GM19043 (cell line): ENCODE measurements at regions not wholly inside any gene's neighbourhood (a gene's known extent, or its start where the extent isn't known, plus 50 kb on each side); places are given as distances from the start of the nearest gene placed in this dataset.
"Not testable (repeated sequence)": the region's sequence is repeated elsewhere in the genome, so short reads cannot be mapped to it uniquely, and the experiment has no call there.

Source experiments
- ATAC-seq: cut with Tn5 transposase; IDR thresholded peaks from one replicate; pipeline ENCODE4 v1.9.1; 2021; ENCODE audit warnings: low read depth; ENCODE audit not compliant: unreplicated experiment

DNA sequence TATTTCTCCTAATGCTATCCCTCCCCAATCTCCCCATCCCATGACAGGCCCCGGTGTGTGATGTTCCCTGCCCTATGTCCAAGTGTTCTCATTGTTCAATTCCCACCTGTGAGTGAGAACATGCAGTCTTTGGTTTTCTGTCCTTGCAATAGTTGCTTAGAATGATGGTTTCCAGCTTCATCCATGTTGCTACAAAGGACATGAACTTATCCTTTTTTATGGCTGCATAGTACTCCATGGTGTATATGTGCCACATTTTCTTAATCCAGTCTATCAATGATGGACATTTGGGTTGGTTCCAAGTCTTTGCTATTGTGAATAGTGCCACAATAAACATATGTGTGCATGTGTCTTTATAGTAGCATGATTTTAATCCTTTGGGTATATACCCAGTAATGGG lies 51.3 kb upstream of the RIOK2 start:
- not testable (repeated sequence) for ATAC-seq

DNA sequence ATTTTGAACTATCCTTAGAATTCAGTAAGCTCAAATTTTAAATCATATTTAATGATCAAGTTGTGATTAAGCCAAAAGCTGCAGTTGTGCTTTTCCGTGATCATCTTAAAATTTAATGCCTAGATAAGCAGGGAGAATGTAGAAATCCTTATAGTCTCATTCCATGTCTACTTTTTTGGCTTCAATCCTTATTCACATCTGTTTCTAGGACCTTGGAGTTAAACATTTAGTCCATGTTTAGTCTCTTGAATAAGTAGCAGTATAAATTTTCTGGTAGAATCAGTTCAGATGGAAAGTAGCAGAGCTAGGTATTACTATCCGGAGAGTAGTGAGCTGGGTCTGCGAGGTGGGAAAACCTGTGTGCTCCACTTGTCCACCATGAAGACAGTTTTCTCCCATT lies 59.3 kb upstream of the RIOK2 start:
- ATAC-seq = no peak

DNA sequence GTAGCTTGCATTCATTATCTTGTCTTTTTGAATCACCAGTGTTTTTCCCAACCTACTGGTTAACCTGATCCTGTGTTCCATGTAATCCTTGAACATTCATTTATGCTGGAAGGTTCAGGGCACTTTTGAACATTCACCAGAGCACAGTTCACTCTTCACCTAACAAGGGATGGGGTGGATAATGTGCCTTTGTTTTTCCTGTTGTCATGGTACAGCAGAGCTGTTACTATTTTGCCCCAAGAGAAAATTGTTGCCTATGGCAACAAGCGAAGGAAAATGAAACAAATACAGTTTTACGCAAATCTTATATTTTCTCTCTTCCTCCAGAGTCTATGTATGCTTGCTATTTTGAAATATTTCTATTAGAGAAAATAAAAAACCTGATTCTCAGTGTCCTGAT lies 60.3 kb upstream of the RIOK2 start:
- ATAC-seq = no peak

DNA sequence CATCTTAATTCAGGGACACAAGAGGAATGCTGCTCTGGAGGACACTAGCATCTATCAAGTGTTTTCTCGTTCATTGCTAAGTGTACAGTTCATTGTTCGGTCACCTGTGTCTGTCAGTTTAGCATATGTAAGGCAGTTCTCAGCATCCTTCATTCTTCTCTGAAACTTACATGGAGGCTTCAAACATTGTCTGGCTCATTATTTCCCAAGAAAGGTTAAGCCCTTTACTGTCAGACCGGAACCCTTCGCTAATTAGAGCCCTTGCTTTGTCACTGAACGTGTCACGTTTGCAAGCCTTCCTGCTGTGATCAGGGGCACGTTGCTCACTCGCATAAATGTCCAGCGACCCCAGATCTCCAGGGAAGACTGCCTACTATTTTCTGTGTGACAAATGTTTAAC lies 62.3 kb upstream of the RIOK2 start:
- no peak for ATAC-seq

DNA sequence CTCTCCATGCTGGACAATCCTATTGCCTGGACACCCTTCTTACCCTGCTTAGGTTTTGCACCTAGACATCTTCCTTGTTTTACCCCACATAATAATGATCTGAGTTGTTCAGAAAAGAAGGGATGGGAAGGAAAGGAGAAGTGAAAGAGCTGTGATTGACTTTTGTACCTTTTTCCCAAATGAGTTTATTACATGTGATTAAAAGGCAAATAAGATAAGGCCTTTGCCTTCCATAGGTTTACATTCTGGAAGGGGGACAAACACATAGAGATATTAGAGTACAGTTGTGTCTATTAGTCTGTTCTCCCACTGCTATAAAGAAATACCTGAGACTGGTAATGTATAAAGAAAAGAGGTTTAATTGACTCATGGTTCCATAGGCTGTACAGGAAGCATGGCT lies 67.1 kb upstream of the RIOK2 start:
- ATAC-seq = no peak

DNA sequence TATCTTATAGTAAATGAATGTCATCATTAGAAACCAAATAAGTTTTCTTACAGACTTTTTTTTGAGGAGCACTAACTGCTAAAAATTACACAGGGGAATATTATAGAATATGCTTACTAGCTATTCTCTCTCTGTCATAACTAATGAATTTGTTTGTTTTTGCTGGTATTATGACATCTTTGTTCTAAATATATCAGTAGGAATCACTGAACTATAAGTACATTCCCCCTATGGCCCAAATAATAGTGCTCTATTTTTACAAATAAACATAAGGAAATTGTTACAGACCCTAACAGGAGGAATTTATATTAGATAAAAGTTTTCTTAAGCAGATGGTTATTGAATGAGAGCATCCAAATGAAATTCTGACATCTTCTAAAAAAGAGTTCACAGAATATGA lies 83.0 kb upstream of the RIOK2 start:
- no peak for ATAC-seq

DNA sequence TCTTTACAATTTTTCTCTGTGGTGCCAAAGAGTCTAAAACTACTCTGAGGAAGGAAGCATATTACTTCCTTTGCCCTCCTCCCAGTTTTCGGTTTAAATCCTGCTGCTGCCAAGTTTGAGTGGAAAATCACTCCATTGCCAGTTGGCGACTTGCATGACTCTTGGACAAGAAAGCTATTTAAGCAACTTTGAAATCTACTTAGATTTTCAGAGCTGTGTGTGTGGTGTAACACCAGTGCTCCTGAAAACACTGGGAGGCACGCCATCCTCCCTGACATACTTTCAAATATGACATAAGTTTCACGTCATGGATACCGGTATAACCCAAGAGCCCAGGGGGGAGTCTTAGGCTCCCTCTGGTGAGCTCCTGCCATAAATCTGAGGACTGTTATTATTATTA lies 83.5 kb upstream of the RIOK2 start:
- no peak for ATAC-seq

DNA sequence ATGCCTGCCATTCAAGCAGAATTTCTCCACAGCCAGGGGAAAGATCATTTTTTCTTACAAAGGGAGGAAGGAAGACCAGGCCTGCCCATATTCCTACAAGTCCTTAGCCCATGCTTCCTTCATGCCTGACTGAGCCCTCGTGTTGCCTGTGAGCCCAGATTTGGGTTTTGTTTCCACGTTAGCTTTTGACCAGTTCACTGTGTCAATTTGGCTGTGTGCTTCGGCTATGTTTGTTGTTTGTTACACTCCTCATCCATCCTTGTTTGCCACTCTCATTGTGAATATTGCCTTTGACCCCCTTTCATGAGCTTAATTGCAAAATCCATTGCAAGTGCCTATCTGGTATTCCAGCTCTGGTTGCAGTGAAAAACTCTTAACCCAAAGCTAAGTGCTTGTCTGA lies 84.7 kb upstream of the RIOK2 start:
- ATAC-seq = no peak

DNA sequence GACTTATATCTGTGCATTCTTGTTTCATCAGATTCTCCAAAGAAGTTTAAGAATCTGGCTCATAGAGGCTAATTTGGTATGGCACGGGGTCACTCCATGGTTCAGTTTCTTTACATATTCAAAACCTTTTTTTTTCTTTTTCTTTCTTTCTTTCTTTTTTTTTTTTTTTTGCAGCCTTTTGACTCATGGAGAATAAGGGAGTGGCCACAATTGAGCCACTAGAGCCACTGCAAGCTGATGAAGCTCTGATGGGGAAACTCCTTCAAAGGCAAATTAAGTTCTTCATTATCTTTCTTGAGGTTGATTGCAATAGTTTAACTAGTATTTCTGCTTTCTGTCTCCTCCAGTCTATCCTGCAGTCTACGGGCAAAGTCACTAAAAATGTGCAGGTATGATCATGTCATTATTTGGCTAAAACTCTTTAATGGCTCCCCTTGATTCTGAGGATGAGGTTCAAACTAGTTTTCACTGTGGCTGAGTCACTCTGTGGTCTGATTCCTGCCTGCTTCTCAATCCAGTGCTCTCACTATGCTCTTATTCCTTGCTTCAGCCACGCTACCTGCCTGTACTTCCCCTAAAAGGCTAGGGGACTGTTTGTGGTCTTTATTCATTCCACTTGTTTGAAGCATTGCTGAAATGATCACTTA lies 93.5 kb upstream of the RIOK2 start:
- no peak for ATAC-seq

DNA sequence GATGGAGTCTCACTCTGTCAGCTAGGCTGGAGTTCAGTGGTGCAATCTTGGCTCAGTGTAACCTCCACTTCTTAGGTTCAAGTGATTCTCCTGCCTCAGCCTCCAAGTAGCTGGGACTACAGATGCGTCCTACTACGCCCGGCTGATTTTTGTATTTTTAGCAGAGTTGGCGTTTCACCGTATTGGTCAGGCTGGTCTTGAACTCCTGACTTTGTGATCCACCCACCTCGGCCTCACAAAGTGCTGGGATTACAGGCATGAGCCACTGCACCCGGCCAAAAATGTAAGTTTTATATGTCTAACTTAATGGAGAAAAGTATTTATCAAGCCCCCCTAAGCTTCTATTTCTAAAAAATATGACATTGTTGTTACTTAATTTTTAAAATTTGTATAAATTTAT lies 98.2 kb upstream of the RIOK2 start:
- ATAC-seq = no peak

DNA sequence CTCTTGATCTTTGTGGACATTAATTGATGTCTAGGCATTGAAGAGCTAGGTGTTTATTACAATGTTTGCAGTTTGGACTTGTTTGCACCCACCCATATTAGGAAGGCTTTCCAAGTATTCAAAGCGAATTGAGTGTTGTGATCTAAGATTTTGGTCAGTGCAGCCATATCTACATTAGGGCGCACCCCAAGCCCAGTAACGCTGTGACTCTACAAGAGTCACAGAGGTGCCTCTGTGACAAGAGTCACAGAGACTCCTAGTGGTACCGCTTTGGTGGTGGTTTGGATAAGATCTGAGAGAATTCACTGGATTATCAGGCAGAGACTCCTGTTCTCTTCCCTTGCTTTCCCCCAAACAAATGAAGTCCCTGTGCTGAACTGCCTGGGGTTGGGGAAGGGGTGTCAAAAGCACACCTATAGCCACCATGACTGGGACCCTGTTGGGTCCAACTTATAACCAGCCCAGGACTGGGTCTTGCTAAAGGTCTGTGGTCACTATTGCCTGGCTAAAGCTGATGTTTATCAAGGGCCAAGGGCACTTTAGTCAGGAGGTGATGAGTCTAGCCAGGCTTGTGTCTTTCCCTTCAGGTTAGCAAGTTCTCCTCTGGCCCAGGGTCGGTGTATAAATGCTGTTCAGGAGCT lies 114.1 kb upstream of the RIOK2 start:
- ATAC-seq = no peak

DNA sequence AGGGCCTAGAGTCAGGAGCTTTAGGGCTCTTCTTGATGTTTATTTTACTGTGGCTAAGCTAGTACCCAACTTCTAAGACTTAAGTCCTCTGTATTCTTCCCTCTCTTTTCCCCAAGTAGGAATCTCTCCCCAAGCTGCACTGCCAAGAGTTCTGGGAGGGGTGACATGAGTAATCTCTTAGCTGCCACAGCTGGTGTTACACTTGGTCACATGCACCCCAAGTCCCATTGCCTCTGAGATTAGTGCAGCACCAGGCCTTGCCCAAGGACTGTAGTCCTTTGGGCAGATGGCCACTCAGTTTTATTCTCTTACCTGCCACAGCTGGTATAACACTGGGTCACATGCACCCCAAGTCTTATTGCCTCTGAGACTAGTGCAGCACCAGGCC lies 114.7 kb upstream of the RIOK2 start:
- ATAC-seq = no peak

DNA sequence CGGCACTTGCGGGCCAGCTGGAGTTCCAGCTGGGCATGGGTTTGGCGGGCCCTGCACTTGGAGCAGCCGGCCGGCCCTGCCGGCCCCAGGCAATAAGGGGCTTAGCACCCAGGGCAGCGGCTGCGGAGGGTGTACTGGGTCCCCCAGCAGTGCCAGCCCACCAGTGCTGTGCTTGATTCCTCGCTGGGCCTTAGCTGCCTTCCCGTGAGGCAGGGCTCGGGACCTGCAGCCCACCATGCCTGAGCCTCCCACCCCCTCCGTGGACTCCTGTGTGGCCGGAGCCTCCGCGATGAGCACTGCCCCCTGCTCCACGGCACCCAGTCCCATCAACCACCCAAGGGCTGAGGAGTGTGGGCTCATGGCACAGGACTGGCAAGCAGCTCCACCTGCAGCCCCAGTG lies 118.1 kb upstream of the RIOK2 start:
- ATAC-seq = not testable (repeated sequence)

DNA sequence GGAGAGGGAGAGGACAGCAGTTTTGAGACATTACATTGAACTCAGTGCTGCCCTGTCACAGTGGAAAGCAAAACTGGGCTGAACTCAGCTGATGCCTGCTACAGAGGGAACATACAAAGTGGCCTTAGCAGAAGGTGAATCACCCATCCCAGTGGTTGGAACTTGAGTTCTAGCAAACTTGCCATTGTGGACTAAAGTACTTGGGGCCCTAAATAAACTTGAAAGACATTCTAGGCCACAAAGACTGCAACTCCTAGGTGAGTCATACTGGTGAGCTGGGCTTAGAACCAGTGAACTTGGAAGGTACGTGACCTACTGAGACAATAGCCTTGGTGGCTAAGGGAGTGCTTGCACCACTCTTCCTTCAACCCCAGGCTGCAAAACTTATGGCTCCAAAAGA lies 155.7 kb upstream of the RIOK2 start:
- ATAC-seq = no peak

DNA sequence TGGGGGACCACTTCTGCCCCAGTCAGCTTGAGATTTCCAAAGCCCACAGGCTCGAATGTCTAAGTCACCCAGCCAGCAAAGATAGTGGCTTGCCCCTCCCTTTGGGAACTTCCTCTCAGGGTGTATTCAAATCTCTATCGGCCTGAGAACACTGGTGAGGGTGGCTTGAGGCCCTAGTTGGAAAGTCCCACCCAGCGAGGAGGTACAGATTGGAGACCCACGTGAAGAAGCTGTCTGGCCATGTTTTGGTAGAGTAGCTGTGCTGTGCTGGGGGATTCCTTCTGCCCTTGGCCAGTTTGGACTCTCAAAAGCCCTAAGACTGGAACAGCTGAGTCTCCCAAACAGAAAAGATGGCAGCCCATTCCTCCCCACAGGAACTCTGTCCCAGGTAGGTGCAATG lies 172.7 kb upstream of the RIOK2 start:
- ATAC-seq = peak; percentile 81

DNA sequence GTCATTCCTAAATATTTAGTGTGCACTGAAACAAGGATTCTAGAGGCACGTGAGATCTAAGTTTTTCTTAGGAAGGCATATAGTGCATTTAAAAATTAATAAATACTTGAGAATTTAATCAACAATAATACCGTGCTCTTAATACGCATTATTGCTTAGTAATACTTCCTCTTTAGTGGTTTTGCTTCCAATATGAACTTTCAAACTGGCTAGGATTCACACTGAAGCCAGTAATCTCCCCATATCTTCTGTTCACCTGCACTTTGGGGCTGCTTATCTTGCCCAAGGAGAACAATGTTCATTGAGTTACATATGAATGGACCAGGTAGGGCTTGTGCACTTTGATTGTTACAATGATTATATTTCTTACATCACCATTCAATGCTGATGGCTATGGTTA lies 180.5 kb upstream of the RIOK2 start:
- ATAC-seq = no peak

DNA sequence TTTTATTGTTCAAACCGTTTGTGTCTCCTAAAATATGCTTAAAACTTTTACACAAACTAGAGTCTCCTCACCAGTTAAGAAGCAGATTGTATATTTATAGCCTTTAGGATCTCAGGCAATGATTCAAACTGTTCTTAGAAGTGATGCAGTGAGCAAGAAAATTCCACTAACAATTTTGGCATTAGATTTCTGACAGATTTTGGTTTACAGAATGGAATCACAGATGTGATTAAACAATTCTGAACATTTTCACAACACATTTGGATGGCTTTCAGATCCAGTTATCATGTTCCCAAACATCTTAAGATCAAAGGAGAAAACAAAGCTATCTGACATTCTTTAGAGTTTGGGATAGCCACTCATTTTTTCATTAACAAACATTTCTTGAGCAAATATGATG lies 181.7 kb upstream of the RIOK2 start:
- ATAC-seq = no peak

DNA sequence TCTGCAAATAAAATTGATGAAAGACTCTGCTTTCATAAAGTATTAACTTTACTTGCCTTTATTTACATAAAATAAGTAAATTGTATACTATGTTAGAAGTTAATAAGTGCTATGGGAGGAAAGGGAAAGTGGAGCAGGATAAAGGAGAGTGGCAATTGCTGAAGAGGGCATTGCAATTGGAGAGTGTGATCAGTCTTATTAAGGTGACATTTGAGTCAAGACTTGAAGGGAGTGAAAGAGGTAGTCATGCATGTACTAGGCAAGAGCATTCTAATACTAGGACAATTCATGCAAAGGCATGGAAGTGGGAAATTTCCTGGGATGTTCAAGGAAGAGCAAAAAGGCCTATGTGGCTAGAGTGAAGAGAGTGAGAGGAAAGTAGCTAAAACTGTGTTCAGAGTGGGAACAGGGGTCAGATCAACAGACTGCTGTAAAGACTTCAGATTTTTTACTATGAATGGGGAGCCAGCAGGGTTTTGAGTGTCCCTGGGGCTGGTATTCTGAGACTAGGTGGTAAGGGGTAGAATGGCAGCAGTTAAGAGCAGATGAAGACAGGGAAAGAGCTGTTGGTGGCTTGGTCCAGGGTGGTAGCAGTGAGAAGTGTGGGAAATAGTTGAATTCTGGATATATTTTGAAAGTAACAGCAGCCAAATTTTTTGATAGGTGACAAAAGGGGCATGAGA lies 182.3 kb upstream of the RIOK2 start:
- ATAC-seq = no peak

DNA sequence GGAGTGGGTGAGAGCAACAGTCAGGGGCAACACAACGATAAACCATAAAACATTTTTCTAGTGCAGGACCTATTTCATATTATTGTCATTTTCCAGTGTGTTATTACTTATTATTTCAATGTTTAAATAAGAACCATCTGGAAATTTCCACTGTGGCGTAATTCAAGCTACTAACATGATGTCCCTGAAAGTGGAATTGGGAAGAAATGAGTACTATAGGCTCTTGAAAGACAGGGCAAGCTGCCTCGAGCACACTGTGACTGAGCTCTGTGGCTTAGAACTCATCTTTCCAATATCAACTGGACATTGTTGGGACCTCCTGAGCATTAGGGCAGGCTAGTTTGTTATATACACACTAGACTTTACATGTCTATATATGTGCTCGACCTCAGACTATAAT lies 182.9 kb upstream of the RIOK2 start:
- no peak for ATAC-seq

DNA sequence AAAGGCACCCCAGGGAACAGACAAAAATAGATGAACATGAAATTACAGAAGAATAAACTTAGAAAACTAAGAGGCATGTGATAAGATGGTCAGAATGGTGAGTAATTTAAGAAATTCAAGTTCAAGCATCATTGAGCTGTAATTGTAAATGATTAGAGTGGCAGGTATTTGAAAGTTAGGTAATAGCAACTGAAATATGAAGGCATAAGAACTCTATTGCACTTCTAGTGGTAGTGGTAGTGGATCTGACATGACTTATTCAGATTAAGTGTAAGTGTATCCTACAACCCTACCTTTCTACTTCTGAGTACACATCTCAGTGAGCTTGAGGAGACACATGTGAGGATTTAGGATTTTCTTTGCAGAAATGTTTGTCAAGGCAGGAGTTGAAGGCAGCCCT lies 192.9 kb upstream of the RIOK2 start:
- no peak for ATAC-seq

DNA sequence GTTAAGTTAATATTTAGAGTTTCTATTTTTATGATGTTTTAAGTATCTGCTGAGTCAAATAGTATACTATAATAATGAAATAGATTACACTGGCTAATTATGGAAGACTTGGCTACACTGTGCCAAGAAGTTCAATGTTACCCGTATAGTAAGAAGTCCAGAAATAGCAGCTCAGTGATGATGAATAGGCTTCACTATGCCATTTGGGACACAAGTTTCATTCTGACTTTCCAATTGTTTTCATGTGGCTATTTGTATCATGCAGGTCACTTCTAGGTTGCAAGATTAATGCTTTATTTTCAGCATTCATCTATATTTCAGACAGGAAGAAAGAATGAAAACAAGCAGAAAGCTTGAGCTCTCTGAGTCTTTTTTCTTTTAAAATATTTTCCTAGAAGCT lies 194.5 kb upstream of the RIOK2 start:
- ATAC-seq = no peak

DNA sequence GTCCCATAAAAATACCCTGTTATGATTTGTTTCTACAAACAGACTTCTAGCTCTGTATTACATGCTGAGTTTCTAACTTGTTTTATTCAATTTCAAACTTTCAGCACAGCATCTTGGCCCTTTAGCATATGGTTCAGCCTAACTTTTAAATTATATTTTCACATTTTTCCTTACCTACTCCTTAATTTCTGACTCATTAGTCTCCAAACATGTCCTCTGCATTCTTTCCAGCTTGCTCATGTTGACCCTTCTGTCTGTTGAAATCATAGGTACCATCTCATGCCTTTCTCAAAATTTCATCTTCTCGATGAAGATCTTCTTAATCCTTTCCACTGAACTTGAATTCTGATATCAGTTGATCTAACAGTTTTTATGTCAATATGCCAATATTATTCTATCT lies 200.9 kb upstream of the RIOK2 start:
- no peak for ATAC-seq
